ENCODE measurements at regions not wholly inside any gene's neighbourhood (a gene's known extent, or its start where the extent isn't known, plus 50 kb on each side); places are given as distances from the start of the nearest gene placed in this dataset.

DNA sequence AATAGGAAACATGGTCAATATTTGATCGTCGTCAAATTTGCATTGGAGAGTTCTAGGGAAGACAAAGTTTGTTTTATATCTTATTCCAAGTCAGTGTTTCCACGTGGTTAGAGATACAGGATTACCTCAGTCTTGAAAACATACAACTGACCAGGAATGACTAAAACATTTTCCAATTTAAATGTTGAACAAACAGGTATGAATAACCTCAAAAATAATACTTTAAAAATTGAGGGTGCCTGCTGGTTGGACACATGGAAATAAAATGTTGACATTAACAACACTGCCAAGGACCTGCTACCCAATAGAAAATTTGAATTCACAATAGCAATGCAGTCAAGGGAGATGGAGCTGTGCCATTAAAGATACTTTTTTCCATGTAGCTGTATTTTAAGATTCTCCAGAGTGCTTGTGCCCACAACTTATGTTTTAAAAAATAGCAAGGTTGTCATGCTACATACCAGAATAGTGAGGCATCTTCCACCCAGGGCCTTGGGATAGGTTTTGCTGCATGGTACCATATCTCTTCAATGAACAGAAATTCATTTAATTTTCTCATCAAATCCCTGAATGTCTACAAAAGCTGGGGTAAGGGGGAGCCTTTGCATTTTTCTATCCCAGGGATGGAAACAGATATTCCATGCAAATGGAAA lies 260.8 kb downstream of the EFNB2 start (continued):
- TF ChIP-seq, protein P1, sequence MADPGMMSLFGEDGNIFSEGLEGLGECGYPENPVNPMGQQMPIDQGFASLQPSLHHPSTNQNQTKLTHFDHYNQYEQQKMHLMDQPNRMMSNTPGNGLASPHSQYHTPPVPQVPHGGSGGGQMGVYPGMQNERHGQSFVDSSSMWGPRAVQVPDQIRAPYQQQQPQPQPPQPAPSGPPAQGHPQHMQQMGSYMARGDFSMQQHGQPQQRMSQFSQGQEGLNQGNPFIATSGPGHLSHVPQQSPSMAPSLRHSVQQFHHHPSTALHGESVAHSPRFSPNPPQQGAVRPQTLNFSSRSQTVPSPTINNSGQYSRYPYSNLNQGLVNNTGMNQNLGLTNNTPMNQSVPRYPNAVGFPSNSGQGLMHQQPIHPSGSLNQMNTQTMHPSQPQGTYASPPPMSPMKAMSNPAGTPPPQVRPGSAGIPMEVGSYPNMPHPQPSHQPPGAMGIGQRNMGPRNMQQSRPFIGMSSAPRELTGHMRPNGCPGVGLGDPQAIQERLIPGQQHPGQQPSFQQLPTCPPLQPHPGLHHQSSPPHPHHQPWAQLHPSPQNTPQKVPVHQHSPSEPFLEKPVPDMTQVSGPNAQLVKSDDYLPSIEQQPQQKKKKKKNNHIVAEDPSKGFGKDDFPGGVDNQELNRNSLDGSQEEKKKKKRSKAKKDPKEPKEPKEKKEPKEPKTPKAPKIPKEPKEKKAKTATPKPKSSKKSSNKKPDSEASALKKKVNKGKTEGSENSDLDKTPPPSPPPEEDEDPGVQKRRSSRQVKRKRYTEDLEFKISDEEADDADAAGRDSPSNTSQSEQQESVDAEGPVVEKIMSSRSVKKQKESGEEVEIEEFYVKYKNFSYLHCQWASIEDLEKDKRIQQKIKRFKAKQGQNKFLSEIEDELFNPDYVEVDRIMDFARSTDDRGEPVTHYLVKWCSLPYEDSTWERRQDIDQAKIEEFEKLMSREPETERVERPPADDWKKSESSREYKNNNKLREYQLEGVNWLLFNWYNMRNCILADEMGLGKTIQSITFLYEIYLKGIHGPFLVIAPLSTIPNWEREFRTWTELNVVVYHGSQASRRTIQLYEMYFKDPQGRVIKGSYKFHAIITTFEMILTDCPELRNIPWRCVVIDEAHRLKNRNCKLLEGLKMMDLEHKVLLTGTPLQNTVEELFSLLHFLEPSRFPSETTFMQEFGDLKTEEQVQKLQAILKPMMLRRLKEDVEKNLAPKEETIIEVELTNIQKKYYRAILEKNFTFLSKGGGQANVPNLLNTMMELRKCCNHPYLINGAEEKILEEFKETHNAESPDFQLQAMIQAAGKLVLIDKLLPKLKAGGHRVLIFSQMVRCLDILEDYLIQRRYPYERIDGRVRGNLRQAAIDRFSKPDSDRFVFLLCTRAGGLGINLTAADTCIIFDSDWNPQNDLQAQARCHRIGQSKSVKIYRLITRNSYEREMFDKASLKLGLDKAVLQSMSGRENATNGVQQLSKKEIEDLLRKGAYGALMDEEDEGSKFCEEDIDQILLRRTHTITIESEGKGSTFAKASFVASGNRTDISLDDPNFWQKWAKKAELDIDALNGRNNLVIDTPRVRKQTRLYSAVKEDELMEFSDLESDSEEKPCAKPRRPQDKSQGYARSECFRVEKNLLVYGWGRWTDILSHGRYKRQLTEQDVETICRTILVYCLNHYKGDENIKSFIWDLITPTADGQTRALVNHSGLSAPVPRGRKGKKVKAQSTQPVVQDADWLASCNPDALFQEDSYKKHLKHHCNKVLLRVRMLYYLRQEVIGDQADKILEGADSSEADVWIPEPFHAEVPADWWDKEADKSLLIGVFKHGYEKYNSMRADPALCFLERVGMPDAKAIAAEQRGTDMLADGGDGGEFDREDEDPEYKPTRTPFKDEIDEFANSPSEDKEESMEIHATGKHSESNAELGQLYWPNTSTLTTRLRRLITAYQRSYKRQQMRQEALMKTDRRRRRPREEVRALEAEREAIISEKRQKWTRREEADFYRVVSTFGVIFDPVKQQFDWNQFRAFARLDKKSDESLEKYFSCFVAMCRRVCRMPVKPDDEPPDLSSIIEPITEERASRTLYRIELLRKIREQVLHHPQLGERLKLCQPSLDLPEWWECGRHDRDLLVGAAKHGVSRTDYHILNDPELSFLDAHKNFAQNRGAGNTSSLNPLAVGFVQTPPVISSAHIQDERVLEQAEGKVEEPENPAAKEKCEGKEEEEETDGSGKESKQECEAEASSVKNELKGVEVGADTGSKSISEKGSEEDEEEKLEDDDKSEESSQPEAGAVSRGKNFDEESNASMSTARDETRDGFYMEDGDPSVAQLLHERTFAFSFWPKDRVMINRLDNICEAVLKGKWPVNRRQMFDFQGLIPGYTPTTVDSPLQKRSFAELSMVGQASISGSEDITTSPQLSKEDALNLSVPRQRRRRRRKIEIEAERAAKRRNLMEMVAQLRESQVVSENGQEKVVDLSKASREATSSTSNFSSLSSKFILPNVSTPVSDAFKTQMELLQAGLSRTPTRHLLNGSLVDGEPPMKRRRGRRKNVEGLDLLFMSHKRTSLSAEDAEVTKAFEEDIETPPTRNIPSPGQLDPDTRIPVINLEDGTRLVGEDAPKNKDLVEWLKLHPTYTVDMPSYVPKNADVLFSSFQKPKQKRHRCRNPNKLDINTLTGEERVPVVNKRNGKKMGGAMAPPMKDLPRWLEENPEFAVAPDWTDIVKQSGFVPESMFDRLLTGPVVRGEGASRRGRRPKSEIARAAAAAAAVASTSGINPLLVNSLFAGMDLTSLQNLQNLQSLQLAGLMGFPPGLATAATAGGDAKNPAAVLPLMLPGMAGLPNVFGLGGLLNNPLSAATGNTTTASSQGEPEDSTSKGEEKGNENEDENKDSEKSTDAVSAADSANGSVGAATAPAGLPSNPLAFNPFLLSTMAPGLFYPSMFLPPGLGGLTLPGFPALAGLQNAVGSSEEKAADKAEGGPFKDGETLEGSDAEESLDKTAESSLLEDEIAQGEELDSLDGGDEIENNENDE (IDR thresholded peaks at IDR 0.05; ENCODE audit: insufficient replicate concordance, low read length) = no peak
- TF ChIP-seq TAF7 (optimal IDR thresholded peaks at IDR 0.05; ENCODE audit: borderline replicate concordance, low read depth, low read length) (no peak), RXRA (IDR thresholded peaks at IDR 0.05; ENCODE audit: insufficient read depth, low read depth, low read length) (no peak), EP300 (IDR thresholded peaks at IDR 0.05; ENCODE audit: borderline replicate concordance in 1 of 2, low read depth in 2 of 2, low read length in 2 of 2) (no peak), SUZ12 (IDR thresholded peaks at IDR 0.05; ENCODE audit: low read length) (no peak)
- TF ChIP-seq, protein P2, sequence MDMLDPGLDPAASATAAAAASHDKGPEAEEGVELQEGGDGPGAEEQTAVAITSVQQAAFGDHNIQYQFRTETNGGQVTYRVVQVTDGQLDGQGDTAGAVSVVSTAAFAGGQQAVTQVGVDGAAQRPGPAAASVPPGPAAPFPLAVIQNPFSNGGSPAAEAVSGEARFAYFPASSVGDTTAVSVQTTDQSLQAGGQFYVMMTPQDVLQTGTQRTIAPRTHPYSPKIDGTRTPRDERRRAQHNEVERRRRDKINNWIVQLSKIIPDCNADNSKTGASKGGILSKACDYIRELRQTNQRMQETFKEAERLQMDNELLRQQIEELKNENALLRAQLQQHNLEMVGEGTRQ (IDR thresholded peaks at IDR 0.05; ENCODE audit: low read length) = no peak
